ENCODE measurements at regions not wholly inside any gene's neighbourhood (a gene's known extent, or its start where the extent isn't known, plus 50 kb on each side); places are given as distances from the start of the nearest gene placed in this dataset.

GRCh38 chr2:128466376-128466775 lies 147.7 kb upstream of the HS6ST1 start:
- H2AFZ ChIP-seq (ENCODE audit: low read depth, low read length), result no peak overlapping the region
- dilution Hi-C loops (cut with MboI; ENCODE audit: extremely low pct_ligation_motif_present, low sequenced_read_pairs), result no loop called here
- H3K9ac ChIP-seq (replicated peaks; ENCODE audit: extremely low read depth, insufficient read depth, low read length), result no peak overlapping the region
- no peaks in the 10 kb centered on the region for H3K36me3 ChIP-seq (ENCODE audit: control insufficient read depth in 2 of 2, extremely low read depth in 1 of 2, insufficient read depth in 2 of 2, low read length in 2 of 2)
- no peak overlapping the region for H3K4me2 ChIP-seq (ENCODE audit: insufficient read depth, low read length)
- intact Hi-C loops (cut with micrococcal nuclease), result no loop called here
- CTCF ChIA-PET, result no interaction called here
- H3K79me2 ChIP-seq (ENCODE audit: control insufficient read depth, insufficient read depth, low read length), result no peaks in the 10 kb centered on the region
- no peaks in the 10 kb centered on the region for H3K27me3 ChIP-seq (ENCODE audit: control insufficient read depth in 2 of 2, insufficient read depth in 2 of 2, low read length in 2 of 2)
- BruUV-seq (replicated peaks), result no TSS peak
- DNase-seq (ENCODE audit: low read depth, low spot score) (no peak), FAIRE-seq (no peak)
- no peak overlapping the region for H3K4me3 ChIP-seq (replicated peaks in 1 of 3; ENCODE audit: insufficient read depth in 1 of 3, low read depth in 1 of 3, low read length in 3 of 3)
- no peaks in the 10 kb centered on the region for H4K20me1 ChIP-seq (replicated peaks; ENCODE audit: control insufficient read depth, extremely low read depth, insufficient read depth, low read length)
- H3K27ac ChIP-seq (ENCODE audit: insufficient read depth, low read depth, low read length), result no peak overlapping the region
- H3K9me1 ChIP-seq (replicated peaks; ENCODE audit: control insufficient read depth, extremely low read depth, insufficient read depth, low read length), result no peaks in the 10 kb centered on the region
- POLR2A ChIA-PET, result no interaction called here
- H3K9me3 ChIP-seq (replicated peaks; ENCODE audit: control insufficient read depth, insufficient read depth, low read length), result no peaks in the 10 kb centered on the region
- no peak for TF ChIP-seq GATA2 (IDR thresholded peaks at IDR 0.05; ENCODE audit: insufficient read depth, insufficient read length, low read depth, low read length)
- TF ChIP-seq POLR2AphosphoS5 (IDR thresholded peaks at IDR 0.05; ENCODE audit: insufficient read depth, low read depth, low read length), result no peak
- TF ChIP-seq, protein P1, sequence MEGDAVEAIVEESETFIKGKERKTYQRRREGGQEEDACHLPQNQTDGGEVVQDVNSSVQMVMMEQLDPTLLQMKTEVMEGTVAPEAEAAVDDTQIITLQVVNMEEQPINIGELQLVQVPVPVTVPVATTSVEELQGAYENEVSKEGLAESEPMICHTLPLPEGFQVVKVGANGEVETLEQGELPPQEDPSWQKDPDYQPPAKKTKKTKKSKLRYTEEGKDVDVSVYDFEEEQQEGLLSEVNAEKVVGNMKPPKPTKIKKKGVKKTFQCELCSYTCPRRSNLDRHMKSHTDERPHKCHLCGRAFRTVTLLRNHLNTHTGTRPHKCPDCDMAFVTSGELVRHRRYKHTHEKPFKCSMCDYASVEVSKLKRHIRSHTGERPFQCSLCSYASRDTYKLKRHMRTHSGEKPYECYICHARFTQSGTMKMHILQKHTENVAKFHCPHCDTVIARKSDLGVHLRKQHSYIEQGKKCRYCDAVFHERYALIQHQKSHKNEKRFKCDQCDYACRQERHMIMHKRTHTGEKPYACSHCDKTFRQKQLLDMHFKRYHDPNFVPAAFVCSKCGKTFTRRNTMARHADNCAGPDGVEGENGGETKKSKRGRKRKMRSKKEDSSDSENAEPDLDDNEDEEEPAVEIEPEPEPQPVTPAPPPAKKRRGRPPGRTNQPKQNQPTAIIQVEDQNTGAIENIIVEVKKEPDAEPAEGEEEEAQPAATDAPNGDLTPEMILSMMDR (IDR thresholded peaks at IDR 0.05; ENCODE audit: extremely low read depth in 1 of 2, insufficient read depth in 1 of 2, low read depth in 1 of 2, low read length in 2 of 2), result no peak
- TF ChIP-seq MAX (IDR thresholded peaks at IDR 0.05; ENCODE audit: insufficient read depth, insufficient read length), result no peak
- TF ChIP-seq MYC (IDR thresholded peaks at IDR 0.05; ENCODE audit: low read depth, low read length), result no peak
- no peak for TF ChIP-seq POLR2A (IDR thresholded peaks at IDR 0.05; ENCODE audit: low read depth, low read length)
- no peak for TF ChIP-seq JUN (IDR thresholded peaks at IDR 0.05; ENCODE audit: borderline replicate concordance, insufficient read depth, insufficient read length, low read depth)
- no peak for TF ChIP-seq EZH2 (IDR thresholded peaks at IDR 0.05; ENCODE audit: borderline replicate concordance, low read depth, low read length, severe bottlenecking)
- no peak for TF ChIP-seq FOS (IDR thresholded peaks at IDR 0.05; ENCODE audit: borderline replicate concordance, insufficient read depth, low read length)
- no peaks in the 10 kb centered on the region for H3K4me1 ChIP-seq (ENCODE audit: control insufficient read depth, extremely low read depth, insufficient read depth, low read length)
